Lung (tissue), 11 donors: ENCODE measurements at regions not wholly inside any gene's neighbourhood (a gene's known extent, or its start where the extent isn't known, plus 50 kb on each side); places are given as distances from the start of the nearest gene placed in this dataset.

Source experiments
- ATAC-seq: fragments of 200-7000 bp; cut with Tn5 transposase; one replicate; pipeline ENCODE4 v1.9.1; 2020; ENCODE audit warnings: moderate number of reproducible peaks; ENCODE audit not compliant: insufficient read depth, low FRiP score
- DNase-seq, 3 donors: peaks; one replicate each; pipeline ENCODE4 v3.0.0-alpha.2; 2013 to 2017
- H3K27ac ChIP-seq, 2 donors: one replicate each; pipeline ENCODE4 v1.5.1; 2013; ENCODE audit warnings: mild to moderate bottlenecking in 2 of 2, moderate library complexity in 2 of 2, control low read depth in 1 of 2, inconsistent platforms in 1 of 2, low read depth in 1 of 2, low read length in 1 of 2
- H3K27me3 ChIP-seq, 3 donors: one replicate each; pipeline ENCODE4 v1.5.1; 2013; ENCODE audit warnings: low read length in 2 of 3; ENCODE audit not compliant: control insufficient read depth in 3 of 3, insufficient read depth in 3 of 3
- H3K36me3 ChIP-seq, 4 donors: one replicate each; pipeline ENCODE4 v1.5.1; 2013; ENCODE audit warnings: low read length in 4 of 4, mild to moderate bottlenecking in 1 of 4, moderate library complexity in 1 of 4; ENCODE audit not compliant: control insufficient read depth in 4 of 4, insufficient read depth in 4 of 4
- H3K4me1 ChIP-seq, 5 donors: one replicate each; pipeline ENCODE4 v1.5.1; 2013; ENCODE audit warnings: low read length in 5 of 5, mild to moderate bottlenecking in 2 of 5, moderate library complexity in 1 of 5; ENCODE audit not compliant: control insufficient read depth in 5 of 5, insufficient read depth in 5 of 5
- H3K4me3 ChIP-seq: one replicate; pipeline ENCODE4 v1.5.1; 2013; ENCODE audit warnings: mild to moderate bottlenecking, control low read depth, moderate library complexity
- H3K9ac ChIP-seq, 2 donors: one replicate each; pipeline ENCODE4 v1.5.1; 2013; ENCODE audit warnings: low read length in 2 of 2, control low read depth in 1 of 2; ENCODE audit not compliant: insufficient read depth in 1 of 2
- H3K9me3 ChIP-seq, 4 donors: one replicate each; pipeline ENCODE4 v1.5.1; 2013; ENCODE audit warnings: low read length in 3 of 4, mild to moderate bottlenecking in 1 of 4, moderate library complexity in 1 of 4; ENCODE audit not compliant: control insufficient read depth in 4 of 4, insufficient read depth in 3 of 4
- WGBS, 2 donors: extraction: QIAGEN DNeasy Blood & Tissue Kit; methylation state at CpG; one replicate each; pipeline ENCODE4 v1.1.7; 2013; 5-methylcytosine and 5-hydroxymethylcytosine counted together
- TF ChIP-seq, protein P1 (sequence below): IDR thresholded peaks from 2 replicates; pipeline ENCODE4 v1.5.1; 2012; ENCODE audit warnings: mild to moderate bottlenecking; ENCODE audit errors: control extremely low read depth, extremely low read depth
- donor health status: control.
- donor health status: control.
- donor health status: Bipolar disorder and iron deficiency.
- donor health status: healthy.
- donor health status: DM: yes; HTN: yes; CAD: no.

DNA sequence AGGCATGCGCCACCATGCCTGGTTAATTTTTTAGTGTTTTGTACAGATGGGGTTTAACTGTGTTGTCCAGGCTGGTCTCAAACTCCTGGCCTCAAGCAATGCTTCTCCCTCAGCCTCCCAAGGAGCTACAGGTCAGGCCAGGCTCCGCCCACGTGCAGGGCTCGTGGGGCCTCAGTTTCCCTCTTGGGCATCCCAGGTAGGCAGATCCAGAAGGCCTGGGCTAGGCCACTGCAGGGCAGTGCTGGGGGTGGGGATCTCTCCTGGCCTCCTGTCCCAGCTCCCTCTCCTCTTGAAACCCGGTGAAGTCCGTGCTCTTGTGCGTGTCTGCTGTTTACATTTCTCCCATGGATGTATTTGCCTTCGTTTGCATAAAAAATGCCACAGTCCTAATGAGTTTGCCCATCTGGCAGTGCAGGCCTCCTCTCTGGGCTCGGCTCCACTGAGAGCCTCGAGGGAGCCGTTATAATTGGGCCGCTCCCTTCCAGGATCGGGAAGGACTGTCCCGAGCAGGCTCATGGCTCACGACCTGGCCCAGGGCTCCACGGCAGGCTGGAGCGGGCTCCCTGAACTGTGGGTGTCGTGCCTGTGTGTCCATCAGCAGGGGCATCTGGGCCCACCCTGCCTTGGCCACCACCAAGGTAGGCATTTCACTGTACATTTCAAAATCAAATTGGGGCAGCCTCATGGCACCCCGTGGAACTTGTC is 52.6 kb upstream of the RUFY1 start:
- H3K9me3 ChIP-seq: peaks cover 0 to 4% (median 0%) of the 10 kb centered on the region in 4 donors
- no peak for DNase-seq
- WGBS, 2 donors: 67 to 87% methylated on average over 19 of the region's 19 CpGs

DNA sequence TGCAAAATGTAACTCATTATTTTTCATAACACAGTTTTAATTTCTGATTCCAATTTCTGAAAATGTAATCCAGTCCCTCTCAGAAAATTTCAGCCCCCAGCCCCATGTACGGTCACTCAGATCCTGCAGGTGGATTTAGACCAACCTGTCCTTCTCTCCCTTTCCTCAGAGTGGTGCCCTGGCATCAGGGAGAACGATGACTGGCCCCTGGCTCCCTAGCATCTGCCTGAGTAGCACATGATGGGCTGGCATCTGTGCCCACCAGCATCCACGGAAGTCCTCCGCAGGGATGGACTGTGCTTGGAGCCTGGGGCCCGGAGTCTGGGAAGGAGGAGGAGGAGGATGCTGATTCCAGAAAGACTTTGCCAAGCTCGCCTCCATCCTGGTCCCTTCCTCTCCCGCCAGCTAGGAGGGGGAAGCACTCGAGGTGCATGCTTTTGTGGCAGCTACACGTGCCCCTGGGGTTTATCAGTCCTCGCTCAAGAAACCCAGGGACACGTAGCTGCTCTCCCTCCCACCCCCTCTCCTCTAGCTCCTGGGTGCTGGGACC is 54.4 kb upstream of the RUFY1 start:
- TF ChIP-seq, protein P1, sequence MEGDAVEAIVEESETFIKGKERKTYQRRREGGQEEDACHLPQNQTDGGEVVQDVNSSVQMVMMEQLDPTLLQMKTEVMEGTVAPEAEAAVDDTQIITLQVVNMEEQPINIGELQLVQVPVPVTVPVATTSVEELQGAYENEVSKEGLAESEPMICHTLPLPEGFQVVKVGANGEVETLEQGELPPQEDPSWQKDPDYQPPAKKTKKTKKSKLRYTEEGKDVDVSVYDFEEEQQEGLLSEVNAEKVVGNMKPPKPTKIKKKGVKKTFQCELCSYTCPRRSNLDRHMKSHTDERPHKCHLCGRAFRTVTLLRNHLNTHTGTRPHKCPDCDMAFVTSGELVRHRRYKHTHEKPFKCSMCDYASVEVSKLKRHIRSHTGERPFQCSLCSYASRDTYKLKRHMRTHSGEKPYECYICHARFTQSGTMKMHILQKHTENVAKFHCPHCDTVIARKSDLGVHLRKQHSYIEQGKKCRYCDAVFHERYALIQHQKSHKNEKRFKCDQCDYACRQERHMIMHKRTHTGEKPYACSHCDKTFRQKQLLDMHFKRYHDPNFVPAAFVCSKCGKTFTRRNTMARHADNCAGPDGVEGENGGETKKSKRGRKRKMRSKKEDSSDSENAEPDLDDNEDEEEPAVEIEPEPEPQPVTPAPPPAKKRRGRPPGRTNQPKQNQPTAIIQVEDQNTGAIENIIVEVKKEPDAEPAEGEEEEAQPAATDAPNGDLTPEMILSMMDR: no peak
- H3K27ac ChIP-seq: no peak overlapping the region
- H3K9ac ChIP-seq: no peak overlapping the region
- no peak for DNase-seq
- no peak overlapping the region for H3K4me3 ChIP-seq
- H3K4me1 ChIP-seq: no peaks in the 10 kb centered on the region
- no peaks in the 10 kb centered on the region for H3K27me3 ChIP-seq
- peaks cover 0 to 4% (median 0%) of the 10 kb centered on the region in 4 donors for H3K9me3 ChIP-seq
- ATAC-seq: no peak
- WGBS, 2 donors: 52 to 73% methylated on average over 11 of the region's 11 CpGs
- H3K36me3 ChIP-seq: no peaks in the 10 kb centered on the region

More for the DNA sequence above, 52.6 kb upstream of the RUFY1 start:
- Histone ChIP-seq H3K27ac (no peak overlapping the region), H3K36me3 (no peaks in the 10 kb centered on the region), H3K4me3 (no peak overlapping the region), H3K4me1 (no peaks in the 10 kb centered on the region), H3K9ac (no peak overlapping the region), H3K27me3 (no peaks in the 10 kb centered on the region)
- TF ChIP-seq, protein P1: no peak
- ATAC-seq: no peak

DNA sequence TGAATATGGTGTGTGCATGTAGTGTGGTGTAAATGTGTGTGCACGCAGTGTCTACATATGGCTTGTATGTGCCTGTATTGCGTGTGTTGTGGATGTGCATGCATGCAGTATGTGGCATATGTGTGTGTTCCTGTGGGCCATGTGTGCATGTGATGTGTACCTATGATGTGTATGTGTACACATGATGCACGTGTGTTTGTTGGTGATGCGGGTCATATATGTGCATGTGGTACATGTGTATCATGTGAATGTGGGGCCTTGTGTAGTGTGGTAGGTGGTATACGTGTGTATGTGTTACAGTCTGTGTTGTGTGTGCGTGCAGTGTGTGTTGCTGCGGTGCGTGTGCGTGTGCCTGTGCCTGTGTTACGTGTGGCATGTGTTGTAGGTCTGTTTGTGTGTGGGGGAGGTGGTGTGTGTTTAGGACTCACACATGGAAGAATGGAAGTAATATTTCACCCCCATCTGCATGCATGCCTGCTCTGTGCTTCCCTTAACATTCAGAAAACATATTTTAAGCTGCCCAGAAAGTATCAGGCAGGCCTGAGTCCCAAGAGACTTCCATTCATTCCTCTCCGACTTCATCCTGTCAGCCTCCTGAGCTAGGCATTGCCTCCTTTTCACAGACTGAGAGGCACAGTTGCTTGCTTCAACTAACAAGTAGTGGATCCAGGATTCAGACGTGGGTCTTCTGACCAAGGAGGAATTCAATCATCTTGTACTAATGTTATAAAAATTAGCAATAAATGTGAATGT is 55.4 kb upstream of the RUFY1 start:
- 83 to 84% methylated on average over 12 of the region's 12 CpGs for WGBS, 2 donors
- no peaks in the 10 kb centered on the region for H3K4me1 ChIP-seq
- H3K9ac ChIP-seq: no peak overlapping the region
- H3K4me3 ChIP-seq: no peak overlapping the region
- no peak overlapping the region for H3K27ac ChIP-seq
- no peaks in the 10 kb centered on the region for H3K27me3 ChIP-seq
- peaks cover 0 to 3% (median 0%) of the 10 kb centered on the region in 4 donors for H3K9me3 ChIP-seq
- TF ChIP-seq, protein P1: no peak
- no peak for DNase-seq
- H3K36me3 ChIP-seq: no peaks in the 10 kb centered on the region
- no peak for ATAC-seq
